ENCODE measurements at regions not wholly inside any gene's neighbourhood (a gene's known extent, or its start where the extent isn't known, plus 50 kb on each side); places are given as distances from the start of the nearest gene placed in this dataset.

DNA sequence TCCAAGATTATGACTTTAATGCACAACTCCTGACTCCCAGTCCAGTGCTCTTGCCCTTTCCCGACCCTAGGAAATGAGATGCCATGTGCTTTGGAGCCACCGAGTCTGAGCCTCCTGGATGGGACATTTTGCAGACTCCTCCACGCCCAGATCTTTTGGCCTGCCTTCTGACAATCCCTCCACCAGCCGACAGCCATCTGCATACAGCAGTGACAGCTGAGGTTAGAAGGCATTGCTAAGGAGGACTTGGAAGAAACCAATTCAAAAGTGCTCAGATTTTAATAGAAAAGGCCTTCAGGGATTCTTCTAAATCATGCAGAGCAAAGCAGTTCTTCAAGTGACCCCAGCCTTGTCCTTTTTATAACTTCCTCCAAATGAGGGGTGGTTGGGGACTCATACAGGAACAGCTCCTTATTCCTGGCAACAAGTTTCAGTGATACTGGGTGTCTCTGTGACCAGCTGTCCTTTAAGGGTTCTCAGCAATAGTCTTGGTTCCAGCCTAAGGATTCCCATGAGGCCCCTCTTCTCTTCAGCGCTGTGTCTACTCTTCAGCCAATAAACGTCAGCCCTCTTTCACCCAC lies 369.3 kb downstream of the PBX1 start:
- TF ChIP-seq, protein P1, sequence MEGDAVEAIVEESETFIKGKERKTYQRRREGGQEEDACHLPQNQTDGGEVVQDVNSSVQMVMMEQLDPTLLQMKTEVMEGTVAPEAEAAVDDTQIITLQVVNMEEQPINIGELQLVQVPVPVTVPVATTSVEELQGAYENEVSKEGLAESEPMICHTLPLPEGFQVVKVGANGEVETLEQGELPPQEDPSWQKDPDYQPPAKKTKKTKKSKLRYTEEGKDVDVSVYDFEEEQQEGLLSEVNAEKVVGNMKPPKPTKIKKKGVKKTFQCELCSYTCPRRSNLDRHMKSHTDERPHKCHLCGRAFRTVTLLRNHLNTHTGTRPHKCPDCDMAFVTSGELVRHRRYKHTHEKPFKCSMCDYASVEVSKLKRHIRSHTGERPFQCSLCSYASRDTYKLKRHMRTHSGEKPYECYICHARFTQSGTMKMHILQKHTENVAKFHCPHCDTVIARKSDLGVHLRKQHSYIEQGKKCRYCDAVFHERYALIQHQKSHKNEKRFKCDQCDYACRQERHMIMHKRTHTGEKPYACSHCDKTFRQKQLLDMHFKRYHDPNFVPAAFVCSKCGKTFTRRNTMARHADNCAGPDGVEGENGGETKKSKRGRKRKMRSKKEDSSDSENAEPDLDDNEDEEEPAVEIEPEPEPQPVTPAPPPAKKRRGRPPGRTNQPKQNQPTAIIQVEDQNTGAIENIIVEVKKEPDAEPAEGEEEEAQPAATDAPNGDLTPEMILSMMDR (IDR thresholded peaks at IDR 0.05) = no peak
- peak in 1 of 4 donors; percentile 23 for TF ChIP-seq POLR2AphosphoS5 (IDR thresholded peaks at IDR 0.05)
